ENCODE measurements at regions not wholly inside any gene's neighbourhood (a gene's known extent, or its start where the extent isn't known, plus 50 kb on each side); places are given as distances from the start of the nearest gene placed in this dataset.
"Not testable (repeated sequence)": the region's sequence is repeated elsewhere in the genome, so short reads cannot be mapped to it uniquely, and the experiment has no call there.

DNA sequence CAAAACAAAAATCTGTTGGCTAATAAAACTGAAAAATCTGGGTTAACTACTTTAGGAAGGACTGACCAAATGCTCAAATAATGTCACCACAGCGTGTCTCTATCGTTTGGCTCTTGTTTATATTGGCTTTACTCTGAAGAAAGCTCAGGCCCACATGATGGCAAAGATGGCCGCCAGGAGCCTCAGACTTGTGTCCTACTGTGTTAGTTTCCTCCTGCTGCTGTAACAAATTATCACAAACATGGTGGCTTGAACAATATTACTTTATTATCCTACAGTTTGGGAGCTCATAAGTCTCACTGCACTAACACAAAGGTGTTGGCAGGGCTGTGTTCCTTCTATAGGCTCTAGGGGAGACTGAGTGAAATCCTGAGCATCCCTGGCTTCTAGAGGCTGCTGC lies 303.0 kb downstream of the DAD1 start:
- no peak for DNase-seq

DNA sequence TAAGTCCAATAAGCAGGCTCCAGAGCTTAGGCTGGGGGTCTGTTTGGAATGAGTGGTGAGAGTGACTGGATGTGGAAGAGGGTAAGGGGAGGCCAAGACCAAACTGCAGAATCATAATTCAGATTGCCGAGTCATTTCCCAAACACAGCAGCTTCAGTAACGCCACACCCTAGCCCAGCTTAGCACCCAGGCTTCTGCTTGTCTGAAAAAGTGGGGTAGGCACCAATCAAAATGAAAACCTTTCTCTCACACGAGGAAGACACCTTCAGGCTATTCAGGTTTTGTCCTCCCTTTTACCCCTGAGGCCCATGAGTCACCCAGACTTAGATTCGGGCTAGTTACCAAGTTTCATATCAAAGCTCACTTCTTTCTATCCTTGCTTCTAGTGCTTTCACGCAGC lies 306.1 kb downstream of the DAD1 start:
- no peak for DNase-seq

DNA sequence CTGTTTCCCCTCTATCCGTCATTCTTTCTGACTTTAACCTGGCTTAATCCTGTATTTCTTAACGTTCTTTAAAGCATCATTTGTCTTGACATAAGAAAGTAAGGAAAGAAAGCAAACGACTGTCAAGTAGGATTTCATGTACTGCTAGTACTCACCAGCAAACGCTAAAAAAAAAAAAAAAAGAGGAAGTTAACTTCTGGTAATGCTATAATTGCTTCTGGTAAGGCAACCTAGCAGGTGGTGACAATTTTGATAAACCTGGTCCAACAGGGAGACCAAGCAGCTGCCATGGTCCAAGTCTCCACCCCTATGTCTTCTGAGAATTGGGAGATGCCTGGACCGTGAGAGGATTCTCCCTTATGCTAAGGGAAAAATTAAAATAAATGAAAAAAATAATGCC lies 306.6 kb downstream of the DAD1 start:
- DNase-seq: no peak

DNA sequence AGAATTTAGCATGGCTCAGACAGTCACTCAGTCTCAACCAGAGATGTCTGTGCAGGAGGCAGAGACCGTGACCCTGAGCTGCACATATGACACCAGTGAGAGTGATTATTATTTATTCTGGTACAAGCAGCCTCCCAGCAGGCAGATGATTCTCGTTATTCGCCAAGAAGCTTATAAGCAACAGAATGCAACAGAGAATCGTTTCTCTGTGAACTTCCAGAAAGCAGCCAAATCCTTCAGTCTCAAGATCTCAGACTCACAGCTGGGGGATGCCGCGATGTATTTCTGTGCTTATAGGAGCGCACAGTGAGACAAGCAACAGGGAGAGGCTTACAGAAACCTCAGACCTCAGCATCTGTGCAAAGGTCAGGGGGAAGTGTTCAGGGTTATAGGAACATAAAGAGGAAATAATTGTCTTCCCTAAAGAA lies 307.6 kb downstream of the DAD1 start:
- not testable (repeated sequence) for DNase-seq

DNA sequence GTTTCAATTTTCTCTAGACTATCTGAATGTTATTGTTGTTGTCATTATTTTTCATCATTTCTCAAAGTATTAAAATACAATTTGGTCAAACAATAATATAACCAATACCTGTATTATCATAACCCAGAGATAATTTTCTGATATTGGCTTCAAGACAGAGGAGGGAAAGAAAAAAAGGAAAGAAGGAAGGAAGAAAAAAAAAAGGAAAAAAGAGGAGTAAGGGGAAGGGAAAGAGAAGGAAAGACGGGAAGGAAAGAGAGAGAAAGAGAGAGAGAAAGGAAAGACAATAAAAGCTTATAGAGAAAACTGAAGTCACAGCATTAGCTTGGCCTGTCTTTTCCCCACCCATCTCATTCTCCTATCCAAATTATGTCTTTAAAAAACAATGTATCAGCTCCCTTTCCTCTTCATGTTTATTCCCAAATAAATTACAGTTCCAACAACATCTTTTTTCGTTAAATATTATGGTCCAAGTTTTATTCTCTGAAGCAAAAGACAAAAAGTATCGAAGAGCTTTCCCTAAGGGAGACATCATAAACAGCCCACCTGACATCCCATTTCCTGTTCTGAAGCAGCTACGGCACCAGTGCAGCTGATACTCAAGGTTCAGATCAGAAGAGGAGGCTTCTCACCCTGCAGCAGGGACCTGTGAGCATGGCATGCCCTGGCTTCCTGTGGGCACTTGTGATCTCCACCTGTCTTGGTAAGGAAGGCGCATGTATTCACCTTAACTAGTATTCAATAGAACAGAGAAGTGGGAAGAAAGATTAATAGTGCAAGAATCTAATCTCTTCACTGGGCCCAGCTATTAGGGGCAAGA lies 308.3 kb downstream of the DAD1 start:
- no peak for DNase-seq

DNA sequence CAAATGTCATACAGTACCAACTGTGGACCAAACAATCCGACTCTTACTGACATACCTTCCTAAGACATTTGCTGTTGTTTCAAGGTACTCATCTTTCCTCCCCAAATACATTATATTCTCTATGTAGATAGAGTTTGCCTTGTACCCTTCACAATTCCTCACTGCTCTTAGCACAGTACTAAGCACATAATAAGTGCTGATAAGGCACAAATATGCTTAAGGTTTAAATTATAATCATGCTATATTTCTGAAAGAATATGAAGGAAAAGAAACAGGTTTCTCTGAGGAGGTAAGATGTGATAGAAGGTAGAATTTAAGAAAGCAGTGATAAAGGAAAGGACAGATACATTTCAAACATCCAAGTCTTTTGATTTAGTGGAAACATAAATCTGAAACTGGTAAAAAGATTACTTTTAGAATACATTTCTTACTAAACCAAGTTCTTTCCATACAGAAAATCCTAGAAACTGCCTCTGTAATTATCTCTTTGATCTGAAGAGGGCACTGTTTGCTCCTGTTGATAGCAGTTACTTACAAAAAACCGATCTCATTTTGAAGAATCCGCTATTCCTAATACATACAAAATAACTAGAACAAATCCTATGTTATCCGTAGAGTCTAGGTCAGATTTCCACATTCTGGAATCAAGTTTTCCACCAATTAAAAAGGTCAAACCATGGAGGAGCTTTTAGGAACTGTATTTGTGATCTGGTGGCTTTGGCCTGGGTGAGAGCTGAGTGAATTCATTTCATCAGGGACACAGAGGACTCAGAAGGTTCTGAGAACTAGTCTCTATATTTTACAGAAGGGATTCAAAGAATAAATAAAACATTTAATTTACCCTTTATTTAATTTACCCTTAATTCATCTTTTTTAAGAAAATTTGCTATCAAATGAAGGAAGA lies 311.9 kb downstream of the DAD1 start:
- peak; percentile 11 for DNase-seq

DNA sequence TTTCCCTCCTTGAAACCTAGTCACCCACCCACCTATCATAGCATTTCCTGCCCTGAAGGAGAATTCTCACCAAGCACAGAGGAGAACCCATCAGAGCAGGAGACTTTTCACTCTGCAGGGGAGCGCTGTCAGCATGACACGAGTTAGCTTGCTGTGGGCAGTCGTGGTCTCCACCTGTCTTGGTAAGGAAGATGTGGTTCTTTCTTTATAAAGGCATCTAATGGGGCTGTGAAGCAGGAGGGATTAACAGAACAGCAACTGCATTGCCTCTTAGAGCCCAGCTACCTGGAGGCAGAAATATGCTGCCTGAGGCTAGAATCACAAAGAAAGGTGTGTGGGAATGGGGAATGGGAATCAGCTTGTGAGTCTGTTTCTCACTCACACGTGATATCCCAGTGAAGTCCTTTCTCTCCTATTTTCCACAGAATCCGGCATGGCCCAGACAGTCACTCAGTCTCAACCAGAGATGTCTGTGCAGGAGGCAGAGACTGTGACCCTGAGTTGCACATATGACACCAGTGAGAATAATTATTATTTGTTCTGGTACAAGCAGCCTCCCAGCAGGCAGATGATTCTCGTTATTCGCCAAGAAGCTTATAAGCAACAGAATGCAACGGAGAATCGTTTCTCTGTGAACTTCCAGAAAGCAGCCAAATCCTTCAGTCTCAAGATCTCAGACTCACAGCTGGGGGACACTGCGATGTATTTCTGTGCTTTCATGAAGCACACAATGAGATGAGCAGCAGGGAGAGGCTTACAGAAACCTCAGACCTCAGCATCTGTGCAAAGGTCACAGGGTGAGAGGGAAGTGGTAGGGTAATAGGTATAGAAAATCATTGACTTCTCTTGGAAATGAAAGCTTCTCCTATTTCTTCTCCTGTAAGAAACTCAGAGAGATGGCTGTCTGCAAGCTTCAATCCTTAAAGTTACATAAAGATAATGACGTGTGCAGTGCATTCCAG lies 316.9 kb downstream of the DAD1 start:
- DNase-seq: no peak

DNA sequence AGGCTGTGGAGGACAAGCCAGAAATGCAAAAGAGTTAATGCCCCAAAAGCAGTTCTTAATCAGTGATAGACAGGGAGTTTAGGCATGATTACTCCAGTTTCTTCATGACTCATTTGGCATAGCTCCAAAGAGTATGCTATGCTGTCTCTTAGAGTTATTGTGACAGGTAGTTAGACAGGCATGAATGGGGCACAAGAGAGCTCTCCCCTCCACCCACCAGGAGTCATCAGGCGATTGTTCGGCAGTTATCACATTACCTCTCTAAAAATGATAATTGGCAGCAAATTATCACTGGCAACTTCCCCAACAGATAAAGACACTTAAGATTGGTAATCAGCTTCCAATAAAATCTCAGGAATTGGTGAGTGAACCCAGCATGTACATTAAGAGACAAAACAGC lies 320.1 kb downstream of the DAD1 start:
- DNase-seq: no peak

DNA sequence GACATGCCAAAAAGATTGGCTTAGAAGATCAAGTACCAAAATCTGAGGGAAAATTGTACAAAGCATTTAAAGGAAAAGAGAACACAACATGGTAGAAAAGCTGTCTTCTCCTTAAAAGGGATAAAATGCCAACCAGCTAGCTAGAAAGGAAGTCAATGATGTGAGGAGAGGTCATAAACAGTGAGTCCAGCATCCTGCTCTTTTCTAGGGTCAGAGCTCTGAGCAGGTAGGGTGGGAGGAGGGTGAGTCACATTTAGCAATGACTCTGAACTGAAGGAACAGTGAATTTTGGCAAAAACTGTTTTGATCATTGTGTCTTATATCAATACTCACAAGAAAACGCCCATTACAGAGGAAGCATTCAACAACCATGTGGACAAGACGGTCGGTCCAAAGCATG lies 322.3 kb downstream of the DAD1 start:
- no peak for DNase-seq

DNA sequence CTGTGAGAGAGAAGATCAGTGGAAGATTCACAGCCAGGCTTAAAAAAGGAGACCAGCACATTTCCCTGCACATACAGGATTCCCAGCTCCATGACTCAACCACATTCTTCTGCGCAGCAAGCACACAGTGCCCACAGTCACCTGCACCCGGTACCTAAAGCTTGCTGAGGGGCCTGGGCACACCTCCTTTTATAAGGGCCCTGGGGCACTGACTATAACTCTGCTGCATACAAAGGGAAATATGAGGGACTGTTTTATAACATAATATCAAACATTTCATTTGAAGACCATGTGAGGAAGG lies 322.9 kb downstream of the DAD1 start:
- DNase-seq: no peak

DNA sequence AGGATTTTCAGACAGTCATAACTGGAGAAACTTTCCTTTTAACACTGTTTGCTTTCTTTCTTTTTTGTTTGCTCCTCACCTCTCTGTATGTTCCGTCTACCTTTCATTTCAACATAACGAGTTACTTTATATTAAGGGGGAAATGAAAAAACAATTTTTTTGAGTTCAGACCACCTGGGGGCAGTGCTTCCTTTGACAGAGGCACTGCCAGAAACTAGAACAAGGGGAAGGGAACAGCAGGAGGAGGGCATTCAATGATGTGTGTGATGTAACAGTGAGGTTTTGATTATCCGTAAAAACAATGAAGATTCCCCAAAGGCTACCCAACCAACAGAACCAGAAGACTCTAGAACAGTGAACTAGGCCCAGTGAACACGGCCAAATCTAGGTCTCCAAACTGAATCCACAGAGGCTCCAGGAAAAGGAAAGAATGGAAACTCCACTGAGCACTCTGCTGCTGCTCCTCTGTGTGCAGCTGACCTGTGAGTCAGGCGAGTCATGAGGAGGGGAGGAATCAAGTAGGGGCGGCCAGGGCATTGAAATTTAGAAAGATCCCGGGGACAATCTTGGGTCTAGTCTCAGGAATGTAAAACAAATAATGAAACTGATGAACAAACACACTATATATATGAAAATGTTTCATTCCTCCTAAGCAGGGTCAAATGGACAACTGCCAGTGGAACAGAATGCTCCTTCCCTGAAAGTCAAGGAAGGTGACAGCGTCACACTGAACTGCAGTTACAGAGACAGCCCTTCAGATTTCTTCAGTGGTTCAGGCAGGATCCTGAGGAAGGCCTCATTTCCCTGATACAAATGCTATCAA lies 323.5 kb downstream of the DAD1 start:
- peak; percentile 9 for DNase-seq

DNA sequence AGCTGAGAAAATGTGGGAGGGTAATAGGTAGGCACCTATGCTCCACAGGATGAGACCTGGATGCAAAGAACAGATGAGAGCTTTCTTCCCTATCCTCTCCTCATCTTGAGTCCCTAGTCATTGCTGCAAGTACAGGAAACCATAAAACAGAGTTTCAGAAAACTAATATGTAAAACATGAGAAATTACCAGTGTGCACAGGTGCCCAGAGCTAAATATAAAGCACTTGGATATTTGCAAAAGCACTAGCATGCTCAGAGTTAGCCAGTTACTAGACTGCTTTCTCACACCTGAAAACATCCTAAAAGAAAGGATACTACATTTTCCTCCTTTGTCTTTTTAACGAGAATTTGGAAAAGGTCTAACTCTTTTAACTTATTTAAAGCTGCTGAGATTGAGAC lies 324.3 kb downstream of the DAD1 start:
- no peak for DNase-seq

DNA sequence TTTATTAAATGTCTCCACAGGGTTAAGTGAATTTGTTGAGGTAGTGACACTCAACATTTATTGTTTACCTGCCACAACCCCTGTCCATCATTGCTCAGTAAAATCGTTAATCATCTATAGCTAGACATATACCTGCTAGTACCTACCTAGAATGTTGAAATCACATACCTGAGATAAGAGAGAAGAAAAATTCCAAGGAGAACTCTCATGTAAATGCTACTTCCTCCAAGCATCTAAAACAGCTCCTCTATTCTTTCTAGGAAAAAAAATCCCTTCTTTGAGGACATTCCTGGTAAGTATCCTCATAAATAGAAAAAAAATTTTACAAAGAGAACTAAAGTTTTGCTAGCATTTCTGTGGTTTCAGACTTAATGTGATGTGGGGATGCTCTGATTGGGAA lies 325.1 kb downstream of the DAD1 start:
- no peak for DNase-seq

DNA sequence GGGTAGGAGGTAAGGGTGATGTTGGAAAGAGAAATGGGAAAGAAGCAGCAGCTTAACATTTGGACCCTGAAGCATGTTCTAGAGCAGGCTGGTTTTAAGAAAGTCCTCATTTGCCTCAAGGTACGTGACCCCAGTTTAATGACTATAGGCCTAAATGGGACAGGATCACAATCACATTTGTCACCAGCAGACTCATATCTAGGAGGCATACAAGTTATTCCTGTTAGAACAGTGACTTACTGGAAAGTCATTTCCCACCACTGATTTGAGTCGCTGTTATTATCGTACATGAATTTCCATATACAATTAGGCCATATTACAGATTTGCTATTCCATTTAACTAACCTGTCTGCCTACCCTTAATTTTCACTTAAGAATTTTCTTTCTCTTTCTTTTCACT lies 326.1 kb downstream of the DAD1 start:
- no peak for DNase-seq

DNA sequence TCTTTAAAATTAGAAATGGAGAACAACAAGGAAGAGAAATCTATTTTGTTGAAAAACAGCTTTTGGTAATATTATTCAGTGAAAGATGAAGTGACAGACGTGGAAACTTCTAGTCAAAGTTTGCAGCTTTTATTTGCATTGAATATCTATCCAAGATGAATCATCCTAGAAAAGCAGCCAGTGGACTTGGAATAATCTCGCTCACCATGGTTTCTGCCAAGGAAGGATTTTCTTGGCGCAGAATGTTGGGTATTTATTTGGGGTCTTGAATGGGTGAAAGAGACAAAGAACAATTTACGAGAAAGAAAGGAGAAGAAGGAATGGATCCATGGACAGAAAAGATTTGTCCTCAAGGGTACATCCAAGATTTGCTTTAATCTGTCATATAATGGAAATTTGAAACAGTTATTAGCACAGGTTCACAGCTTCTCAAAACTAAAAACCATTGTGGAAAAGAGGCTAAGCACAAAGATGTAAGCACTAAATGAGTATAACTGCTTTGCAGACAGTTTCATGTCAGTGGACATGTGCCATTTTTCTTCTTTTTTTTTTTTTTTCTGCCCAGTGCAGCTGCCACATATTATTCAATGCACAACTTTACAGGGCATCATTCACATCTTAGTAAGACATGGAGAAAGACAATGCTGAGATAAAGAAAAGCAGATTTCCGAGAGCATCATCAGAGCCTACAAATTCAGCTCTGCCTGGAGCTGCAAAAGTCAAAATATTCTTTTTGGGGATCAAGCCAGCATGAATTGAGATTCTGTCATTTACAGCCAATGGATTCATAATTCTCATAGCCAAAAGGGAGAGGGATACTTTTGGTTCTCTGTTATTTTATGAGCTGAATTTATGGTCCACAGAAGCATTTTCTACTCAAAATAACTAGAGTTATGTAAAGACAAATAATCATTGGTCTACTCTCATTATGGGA lies 333.7 kb downstream of the DAD1 start:
- DNase-seq: no peak

DNA sequence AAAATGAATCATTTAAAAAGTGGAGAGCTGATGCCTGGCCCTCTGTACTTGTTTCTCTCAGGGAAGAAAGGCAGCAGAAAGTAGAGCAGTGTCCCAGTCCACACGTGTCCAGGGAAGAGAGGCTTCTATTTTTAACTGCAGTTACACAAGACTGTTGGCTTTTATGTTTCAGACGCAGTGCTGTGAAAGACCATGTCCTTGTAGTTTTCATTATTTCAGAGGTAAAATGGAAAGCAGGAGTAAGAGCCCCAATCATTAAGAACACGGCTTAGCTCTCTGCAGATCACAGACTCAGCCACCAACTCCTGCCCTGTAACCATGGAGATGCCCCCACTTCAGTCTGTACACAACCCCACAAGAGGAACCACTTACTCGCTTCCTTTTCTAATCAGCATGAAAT lies 336.3 kb downstream of the DAD1 start:
- DNase-seq: no peak

DNA sequence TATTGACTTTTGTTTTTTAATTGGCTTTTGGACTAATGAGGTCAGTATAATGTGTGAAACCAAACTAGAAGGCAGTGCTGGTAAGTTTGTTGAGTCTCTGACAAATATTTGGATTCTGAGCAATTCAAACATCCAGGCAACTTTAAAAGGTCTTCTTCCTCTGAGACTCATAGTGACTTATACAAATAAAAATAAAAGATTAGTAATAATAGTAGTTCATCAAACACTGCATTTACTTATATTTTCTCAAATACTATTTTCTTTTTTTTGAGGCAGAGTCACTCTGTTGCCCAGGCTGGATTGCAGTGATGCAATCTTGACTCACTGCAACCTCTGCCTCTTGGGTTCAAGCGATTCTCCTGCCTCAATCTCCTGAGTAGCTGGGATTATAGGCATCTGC lies 337.9 kb downstream of the DAD1 start:
- DNase-seq: no peak

DNA sequence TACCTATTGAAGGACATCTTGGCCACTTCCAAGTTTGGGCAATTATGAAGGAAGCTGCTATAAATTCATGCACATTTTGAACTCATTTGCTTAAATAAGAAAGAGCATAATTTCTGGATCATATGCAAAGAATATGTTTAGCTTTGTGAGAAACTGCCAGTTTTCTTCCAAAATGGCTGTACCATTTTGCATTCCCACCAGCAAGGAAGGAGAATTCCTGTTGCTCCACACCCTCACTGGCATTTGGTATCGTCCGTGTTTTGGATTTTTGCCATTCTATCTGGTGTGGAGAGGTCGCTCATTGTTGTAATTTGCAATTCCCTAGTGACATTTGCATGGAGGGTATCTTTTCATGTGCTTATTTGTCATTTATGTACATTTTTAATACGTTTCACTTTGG lies 339.3 kb downstream of the DAD1 start:
- DNase-seq: no peak

DNA sequence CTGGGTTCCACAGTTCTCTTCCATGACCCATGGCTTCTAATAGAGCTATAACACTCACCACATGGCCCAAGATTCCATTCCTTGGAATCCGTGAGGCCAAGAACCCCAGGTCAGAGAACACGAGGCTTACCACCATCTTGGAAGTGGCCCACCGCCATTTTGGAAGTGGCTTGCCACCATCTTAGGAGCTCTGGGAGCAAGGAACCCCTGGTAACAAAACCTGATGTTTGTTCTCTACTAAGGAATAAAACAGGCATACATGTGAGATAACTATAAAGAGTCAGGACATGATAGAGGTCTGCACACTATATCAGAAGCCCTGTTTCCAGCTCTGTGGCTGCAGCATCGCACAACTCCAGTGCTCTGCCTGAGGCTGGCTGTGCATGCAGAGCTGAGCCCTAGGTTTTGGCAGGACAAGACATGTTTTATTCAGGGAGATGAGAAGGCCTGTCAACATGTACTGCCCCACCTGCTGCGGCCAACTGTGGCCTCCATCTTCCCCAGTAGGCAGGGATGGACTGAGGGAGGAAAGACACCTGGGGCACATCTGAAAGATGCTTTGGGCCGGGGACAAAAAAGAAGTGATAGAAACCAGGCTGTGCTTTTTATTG lies 344.9 kb downstream of the DAD1 start:
- no peak for DNase-seq

DNA sequence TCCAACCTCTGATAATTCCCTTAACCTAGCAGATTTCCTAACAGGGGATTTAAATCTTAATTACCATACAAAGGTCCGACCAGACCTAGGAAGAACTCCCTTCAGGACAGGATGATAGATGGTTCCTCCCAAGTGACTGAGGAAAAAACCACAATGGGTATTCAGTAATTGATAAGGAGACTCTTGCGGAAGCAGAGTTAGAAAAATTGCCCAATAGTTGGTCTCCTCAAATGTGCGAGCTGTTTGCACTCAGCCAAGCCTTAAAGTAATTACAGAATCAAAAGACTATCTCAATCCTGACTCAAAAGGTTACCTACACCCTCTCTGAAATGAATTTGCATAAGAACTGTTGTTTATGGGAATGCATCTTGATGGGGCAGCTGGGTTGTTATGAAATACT lies 350.7 kb downstream of the DAD1 start:
- not testable (repeated sequence) for DNase-seq

DNA sequence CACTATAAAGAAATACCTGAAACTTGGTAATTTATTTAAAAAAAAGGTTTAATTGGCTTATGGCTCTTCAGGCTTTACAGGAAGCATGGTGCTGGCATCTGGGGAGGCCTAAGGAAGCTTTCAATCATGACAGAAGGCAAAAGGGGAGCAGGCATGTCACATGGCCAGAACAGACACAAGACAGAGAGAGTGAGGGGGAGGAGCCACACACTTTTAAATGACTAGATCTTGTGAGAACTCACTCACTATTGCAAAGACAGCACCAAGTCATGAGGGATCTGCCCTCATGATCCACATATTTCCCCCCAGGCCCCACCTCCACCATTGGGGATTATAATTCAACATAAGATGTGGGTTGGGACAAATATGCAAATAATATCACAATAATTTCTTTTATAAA lies 355.6 kb downstream of the DAD1 start:
- DNase-seq: no peak

Data from retina (tissue), 1 donor.